K562 (cell line): ENCODE measurements at regions not wholly inside any gene's neighbourhood (a gene's known extent, or its start where the extent isn't known, plus 50 kb on each side); places are given as distances from the start of the nearest gene placed in this dataset.

Source experiments
- EP400 ChIP-seq: fragments of 450-650 bp; IDR thresholded peaks from 2 replicates; pipeline ENCODE4 v1.6.1; 2017; ENCODE audit warnings: antibody characterized with exemption, mild to moderate bottlenecking, moderate library complexity
- ETS2 ChIP-seq: IDR thresholded peaks from 2 replicates; pipeline ENCODE4 v1.6.1; 2016; ENCODE audit warnings: borderline replicate concordance, missing genetic modification characterization, mild to moderate bottlenecking, moderate library complexity, missing compliant biosample characterization; ENCODE audit not compliant: poor library complexity, severe bottlenecking
- ETV1 ChIP-seq: fragments of 450-650 bp; conservative IDR thresholded peaks from 2 replicates; pipeline ENCODE4 v1.6.1; 2016; ENCODE audit warnings: missing genetic modification characterization, control low read depth, low read depth, missing compliant biosample characterization
- FOXP4 ChIP-seq: sonication (generic); formaldehyde crosslinking; IDR thresholded peaks from 2 replicates; pipeline ENCODE4 v1.8.0; 2022; ENCODE audit warnings: mild to moderate bottlenecking, missing genetic modification reagents, borderline replicate concordance
- NBN ChIP-seq: fragments of 450-650 bp; IDR thresholded peaks from 2 replicates; pipeline ENCODE4 v1.6.1; 2016; ENCODE audit warnings: low read depth, mild to moderate bottlenecking
- NR3C1 ChIP-seq: sonication (generic); formaldehyde crosslinking; IDR thresholded peaks from 2 replicates; pipeline ENCODE4 v1.8.1; 2022; ENCODE audit warnings: missing genetic modification reagents
- PCBP1 ChIP-seq: fragments of 200-400 bp; formaldehyde crosslinking; IDR thresholded peaks from 2 replicates; pipeline ENCODE4 v1.6.1; 2018; ENCODE audit warnings: mild to moderate bottlenecking, low read depth, low read length; ENCODE audit not compliant: poor library complexity, severe bottlenecking
- POLR2AphosphoS5 ChIP-seq: IDR thresholded peaks from 2 replicates; pipeline ENCODE4 v1.6.1; 2011; ENCODE audit warnings: mild to moderate bottlenecking, low read depth, low read length, moderate library complexity; ENCODE audit not compliant: control insufficient read depth, insufficient read depth
- RCOR1 ChIP-seq, 2 experiments: IDR thresholded peaks; 2 replicates each; pipeline ENCODE4 v1.6.1; 2012; ENCODE audit warnings: low read depth in 2 of 2, low read length in 2 of 2, borderline replicate concordance in 1 of 2, improper control_type of control experiment in 1 of 2
- SAP30 ChIP-seq: fragments of 200-600 bp; sonication (generic); IDR thresholded peaks from 2 replicates; pipeline ENCODE4 v1.6.1; 2012; ENCODE audit warnings: borderline replicate concordance, low read depth, mild to moderate bottlenecking, moderate library complexity, low read length, control low read depth, inconsistent platforms; ENCODE audit not compliant: insufficient read depth, poor library complexity, severe bottlenecking
- ZBTB11 ChIP-seq, 3 experiments: fragments of 200-800 bp in 1 of 3; fragments of 250-450 bp in 1 of 3; fragments of 450-650 bp in 1 of 3; sonication (Bioruptor Pico) in 1 of 3; sonication (Bioruptor generic) in 1 of 3; formaldehyde crosslinking in 1 of 3; IDR thresholded peaks; 2 replicates each; pipeline versions ENCODE4 v1.6.1 to v1.8.0; 2016 to 2022; ENCODE audit warnings: mild to moderate bottlenecking in 2 of 3, missing genetic modification characterization in 2 of 3, missing compliant biosample characterization in 1 of 3, moderate library complexity in 1 of 3
- ZNF274 ChIP-seq: IDR thresholded peaks from 2 replicates; pipeline ENCODE4 v1.6.1; 2011; ENCODE audit warnings: low read depth, mild to moderate bottlenecking, low read length, moderate library complexity, borderline replicate concordance
- TF ChIP-seq, protein P1 (sequence below): fragments of 250-450 bp; sonication (Bioruptor Pico); IDR thresholded peaks from 2 replicates; pipeline ENCODE4 v1.8.0; 2022; ENCODE audit warnings: moderate library complexity, mild to moderate bottlenecking, inconsistent platforms
- TF ChIP-seq, protein P2 (sequence below), 2 experiments: fragments of 450-650 bp; conservative IDR thresholded peaks; 2 replicates each; pipeline ENCODE4 v1.6.1; 2017; ENCODE audit warnings: mild to moderate bottlenecking in 2 of 2, moderate library complexity in 2 of 2

- TF ChIP-seq ZBTB11 (CRISPR knock-in tag; IDR thresholded peaks at IDR 0.05) (no peak), NBN (peak; percentile 70; the same call in 1 of the 2 replicates), RCOR1 (IDR thresholded peaks at IDR 0.05; ENCODE audit: borderline replicate concordance in 1 of 2, low read depth in 2 of 2, low read length in 2 of 2) (peak in 1 of 2 experiments; percentile 95; a peak in 2 of 4 replicates), NR3C1 (CRISPR knock-in tag) (no peak), POLR2AphosphoS5 (peak; percentile 83), PCBP1 (no peak), ZNF274 (no peak), ETV1 (0 out of 2 replicates have a peak, but pooled peaks have one; percentile 28), FOXP4 (no peak), ETS2 (tag) (no peak), EP400 (no peak), SAP30 (no peak)
- TF ChIP-seq, protein P1, sequence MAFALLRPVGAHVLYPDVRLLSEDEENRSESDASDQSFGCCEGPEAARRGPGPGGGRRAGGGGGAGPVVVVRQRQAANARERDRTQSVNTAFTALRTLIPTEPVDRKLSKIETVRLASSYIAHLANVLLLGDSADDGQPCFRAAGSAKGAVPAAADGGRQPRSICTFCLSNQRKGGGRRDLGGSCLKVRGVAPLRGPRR: no peak
- TF ChIP-seq, protein P2, sequence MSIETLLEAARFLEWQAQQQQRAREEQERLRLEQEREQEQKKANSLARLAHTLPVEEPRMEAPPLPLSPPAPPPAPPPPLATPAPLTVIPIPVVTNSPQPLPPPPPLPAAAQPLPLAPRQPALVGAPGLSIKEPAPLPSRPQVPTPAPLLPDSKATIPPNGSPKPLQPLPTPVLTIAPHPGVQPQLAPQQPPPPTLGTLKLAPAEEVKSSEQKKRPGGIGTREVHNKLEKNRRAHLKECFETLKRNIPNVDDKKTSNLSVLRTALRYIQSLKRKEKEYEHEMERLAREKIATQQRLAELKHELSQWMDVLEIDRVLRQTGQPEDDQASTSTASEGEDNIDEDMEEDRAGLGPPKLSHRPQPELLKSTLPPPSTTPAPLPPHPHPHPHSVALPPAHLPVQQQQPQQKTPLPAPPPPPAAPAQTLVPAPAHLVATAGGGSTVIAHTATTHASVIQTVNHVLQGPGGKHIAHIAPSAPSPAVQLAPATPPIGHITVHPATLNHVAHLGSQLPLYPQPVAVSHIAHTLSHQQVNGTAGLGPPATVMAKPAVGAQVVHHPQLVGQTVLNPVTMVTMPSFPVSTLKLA (conservative IDR thresholded peaks at IDR 0.05): no peak
These were observed 106.8 kb downstream of the LMO4 start (continued) for GRCh38 chr1:87435484-87435883.
